GM18498 (cell line): ENCODE measurements at regions not wholly inside any gene's neighbourhood (a gene's known extent, or its start where the extent isn't known, plus 50 kb on each side); places are given as distances from the start of the nearest gene placed in this dataset.

Source experiments
- ATAC-seq: cut with Tn5 transposase; IDR thresholded peaks from one replicate; pipeline ENCODE4 v1.9.1; 2021; ENCODE audit warnings: mild to moderate bottlenecking, moderate library complexity; ENCODE audit not compliant: unreplicated experiment

- ATAC-seq: no peak
Observed at GRCh38 chr19:29420482-29421195, 105.2 kb upstream of the VSTM2B start.

- no peak for ATAC-seq
Observed at GRCh38 chr19:29421196-29421545, 104.6 kb upstream of the VSTM2B start.

- ATAC-seq: no peak
Observed at GRCh38 chr19:29422047-29422446, 103.7 kb upstream of the VSTM2B start.

- no peak for ATAC-seq
Observed at GRCh38 chr19:29422486-29423085, 103.2 kb upstream of the VSTM2B start.

GRCh38 chr19:29428071-29428470, 97.7 kb upstream of the VSTM2B start:
- ATAC-seq: no peak

- no peak for ATAC-seq
Observed at GRCh38 chr19:29429021-29429420, 96.8 kb upstream of the VSTM2B start.

- no peak for ATAC-seq
Observed at GRCh38 chr19:29429581-29429980, 96.2 kb upstream of the VSTM2B start.

- ATAC-seq: no peak
Observed at GRCh38 chr19:29431332-29431731, 94.5 kb upstream of the VSTM2B start.

- no peak for ATAC-seq
Observed at GRCh38 chr19:29432677-29433076, 93.1 kb upstream of the VSTM2B start.

- ATAC-seq: no peak
Observed at GRCh38 chr19:29436591-29437103, 89.1 kb upstream of the VSTM2B start.

GRCh38 chr19:29439021-29439420, 86.8 kb upstream of the VSTM2B start:
- no peak for ATAC-seq

- ATAC-seq: no peak
Observed at GRCh38 chr19:29439688-29440550, 85.9 kb upstream of the VSTM2B start.

- no peak for ATAC-seq
Observed at GRCh38 chr19:29442094-29442493, 83.7 kb upstream of the VSTM2B start.

- no peak for ATAC-seq
Observed at GRCh38 chr19:29442910-29443309, 82.9 kb upstream of the VSTM2B start.

- ATAC-seq: no peak
Observed at GRCh38 chr19:29445246-29445645, 80.5 kb upstream of the VSTM2B start.

- no peak for ATAC-seq
Observed at GRCh38 chr19:29446361-29446760, 79.4 kb upstream of the VSTM2B start.

GRCh38 chr19:29448046-29448445, 77.7 kb upstream of the VSTM2B start:
- ATAC-seq: no peak

- no peak for ATAC-seq
Observed at GRCh38 chr19:29449371-29449770, 76.4 kb upstream of the VSTM2B start.

GRCh38 chr19:29450306-29450705, 75.5 kb upstream of the VSTM2B start:
- ATAC-seq: no peak

- no peak for ATAC-seq
Observed at GRCh38 chr19:29450812-29451211, 75.0 kb upstream of the VSTM2B start.

- ATAC-seq: no peak
Observed at GRCh38 chr19:29454109-29454508, 71.7 kb upstream of the VSTM2B start.

- no peak for ATAC-seq
Observed at GRCh38 chr19:29457413-29457812, 68.4 kb upstream of the VSTM2B start.
